ENCODE measurements at regions not wholly inside any gene's neighbourhood (a gene's known extent, or its start where the extent isn't known, plus 50 kb on each side); places are given as distances from the start of the nearest gene placed in this dataset.

- Histone ChIP-seq H3K9ac (no peak overlapping the region), H3K36me3 (no peaks in the 10 kb centered on the region), H3K9me3 (replicated peaks in 1 of 11) (peaks cover 17 to 40% (median 22%) of the 10 kb centered on the region in 11 experiments; a peak in 19 of 22 replicates), H3K4me3 (no peak overlapping the region), H3K27ac (no peak overlapping the region), H3K27me3 (no peaks in the 10 kb centered on the region), H3K4me1 (peaks cover 0 to 6% (median 0%) of the 10 kb centered on the region in 10 experiments; a peak in 2 of 20 replicates), H3K4me2 (no peak overlapping the region), H4K20me1 (no peaks in the 10 kb centered on the region)
- TF ChIP-seq Cebpa-rat (IDR thresholded peaks at IDR 0.05): no peak
These were observed 234.1 kb downstream of the STK31 start for GRCh38 chr7:23944131-23944530.

DNA sequence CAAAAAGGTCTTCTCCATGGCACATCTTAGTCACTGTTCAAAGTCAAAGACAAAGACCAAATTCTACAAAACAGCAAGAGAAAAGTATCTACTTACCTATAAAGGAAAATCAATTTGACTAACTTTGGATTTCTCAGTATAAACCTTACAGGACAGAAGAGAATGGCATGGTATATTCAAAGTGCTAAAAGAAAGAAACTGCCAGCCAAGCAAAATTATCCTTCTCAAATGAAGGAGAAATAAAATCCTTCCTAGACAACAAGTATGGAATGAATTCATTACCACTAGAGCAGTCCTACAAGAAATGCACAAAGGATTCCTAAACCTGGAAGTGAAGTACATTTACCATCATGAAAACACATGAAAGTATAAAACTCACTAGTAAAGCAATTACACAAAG is 235.5 kb downstream of the STK31 start:
- Histone ChIP-seq H3K36me3 (no peaks in the 10 kb centered on the region), H3K27me3 (no peaks in the 10 kb centered on the region), H4K20me1 (no peaks in the 10 kb centered on the region), H3K4me2 (no peak overlapping the region), H3K4me1 (peaks cover 0 to 5% (median 0%) of the 10 kb centered on the region in 10 experiments; a peak in 2 of 20 replicates), H3K9me3 (replicated peaks in 1 of 11) (peaks cover 17 to 40% (median 22%) of the 10 kb centered on the region in 11 experiments; a peak in 19 of 22 replicates), H3K27ac (no peak overlapping the region), H3K4me3 (no peak overlapping the region), H3K9ac (no peak overlapping the region)
- no peak for TF ChIP-seq Cebpa-rat (IDR thresholded peaks at IDR 0.05)

DNA sequence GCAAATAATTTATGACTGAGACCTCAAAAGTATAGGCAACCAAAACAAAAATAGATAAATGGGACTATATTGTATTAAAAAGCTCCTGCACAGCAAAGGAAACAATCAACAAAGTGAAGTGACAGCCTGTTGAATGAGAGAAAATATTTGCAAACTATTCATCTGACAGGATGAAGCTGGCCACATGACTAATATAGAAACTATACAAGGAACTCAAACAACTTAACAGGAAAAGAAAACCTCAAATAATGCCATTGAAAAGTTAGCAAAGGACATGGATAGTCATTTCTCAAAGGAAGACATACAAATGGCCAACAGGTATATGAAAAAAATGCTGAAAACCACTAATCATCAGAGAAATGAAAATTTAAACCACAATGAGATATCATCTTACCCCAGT is 245.1 kb downstream of the STK31 start:
- H3K4me3 ChIP-seq: no peak overlapping the region
- H3K4me2 ChIP-seq: peak overlapping the region in 4 of 11 experiments; percentile 11 to 63 (median 39); a peak in 6 of 22 replicates
- no peaks in the 10 kb centered on the region for H3K36me3 ChIP-seq
- no peak overlapping the region for H3K9ac ChIP-seq
- no peak overlapping the region for H3K27ac ChIP-seq
- no peak for TF ChIP-seq Cebpa-rat (IDR thresholded peaks at IDR 0.05)
- H4K20me1 ChIP-seq: no peaks in the 10 kb centered on the region
- peaks cover 0 to 5% (median 0%) of the 10 kb centered on the region in 11 experiments; a peak in 5 of 22 replicates for H3K9me3 ChIP-seq (replicated peaks in 1 of 11)
- H3K4me1 ChIP-seq: peaks cover 0 to 27% (median 5%) of the 10 kb centered on the region in 10 experiments; a peak in 12 of 20 replicates
- H3K27me3 ChIP-seq: no peaks in the 10 kb centered on the region

DNA sequence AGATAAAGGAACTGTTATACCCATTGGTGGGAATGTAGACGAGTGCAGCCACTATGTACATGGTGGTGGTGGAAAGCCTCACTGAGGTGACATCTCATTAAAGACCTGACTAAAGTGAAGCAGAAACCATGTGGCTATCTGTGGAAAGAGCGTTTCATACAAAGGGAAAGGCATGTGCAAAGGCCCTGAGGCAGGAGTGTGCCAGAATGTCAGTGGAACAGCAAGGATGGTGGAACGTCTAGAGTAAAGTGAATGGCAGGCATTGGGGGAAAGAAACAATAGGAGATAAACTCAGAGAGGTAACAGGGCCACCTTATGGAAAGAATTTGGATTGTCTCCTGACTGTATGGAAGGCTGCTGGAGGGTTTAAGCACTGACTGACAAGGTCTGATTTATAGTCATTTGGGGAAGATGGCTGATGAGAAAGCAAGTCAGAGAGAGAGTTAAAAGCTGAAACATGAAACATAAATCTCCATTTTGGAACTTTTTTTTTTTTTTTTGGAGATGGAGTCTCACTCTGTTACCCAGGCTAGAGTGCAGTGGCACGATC is 245.7 kb downstream of the STK31 start:
- Histone ChIP-seq H3K27me3 (no peaks in the 10 kb centered on the region), H3K4me3 (no peak overlapping the region), H4K20me1 (no peaks in the 10 kb centered on the region), H3K9ac (no peak overlapping the region), H3K4me1 (peaks cover 0 to 27% (median 5%) of the 10 kb centered on the region in 10 experiments; a peak in 12 of 20 replicates), H3K27ac (no peak overlapping the region), H3K36me3 (no peaks in the 10 kb centered on the region), H3K4me2 (peak overlapping the region in 3 of 11 experiments; percentile 36 to 63 (median 42); a peak in 5 of 22 replicates), H3K9me3 (replicated peaks in 1 of 11) (peaks cover 0 to 5% (median 0%) of the 10 kb centered on the region in 11 experiments; a peak in 5 of 22 replicates)
- no peak for TF ChIP-seq Cebpa-rat (IDR thresholded peaks at IDR 0.05)

- peaks cover 0 to 3% (median 0%) of the 10 kb centered on the region in 11 experiments; a peak in 3 of 22 replicates for H3K9me3 ChIP-seq (replicated peaks in 1 of 11)
- peaks cover 0 to 27% (median 5%) of the 10 kb centered on the region in 10 experiments; a peak in 12 of 20 replicates for H3K4me1 ChIP-seq
- H3K4me2 ChIP-seq: peak overlapping the region in 7 of 11 experiments; percentile 13 to 59 (median 20); a peak in 7 of 22 replicates
- H3K4me3 ChIP-seq: no peak overlapping the region
- H3K27me3 ChIP-seq: no peaks in the 10 kb centered on the region
- H3K9ac ChIP-seq: no peak overlapping the region
- no peaks in the 10 kb centered on the region for H3K36me3 ChIP-seq
- no peak overlapping the region for H3K27ac ChIP-seq
- no peaks in the 10 kb centered on the region for H4K20me1 ChIP-seq
- TF ChIP-seq Cebpa-rat (IDR thresholded peaks at IDR 0.05): no peak
These were observed 247.0 kb downstream of the STK31 start for GRCh38 chr7:23956772-23957576.

GRCh38 chr7:23959821-23960220 is 249.8 kb downstream of the STK31 start:
- Histone ChIP-seq H3K4me1 (peaks cover 0 to 22% (median 5%) of the 10 kb centered on the region in 10 experiments; a peak in 12 of 20 replicates), H3K4me2 (no peak overlapping the region), H3K27ac (no peak overlapping the region), H3K4me3 (no peak overlapping the region), H3K27me3 (no peaks in the 10 kb centered on the region), H4K20me1 (no peaks in the 10 kb centered on the region), H3K9me3 (replicated peaks in 1 of 11) (peaks cover 0 to 3% (median 0%) of the 10 kb centered on the region in 11 experiments; a peak in 3 of 22 replicates), H3K36me3 (no peaks in the 10 kb centered on the region), H3K9ac (no peak overlapping the region)
- no peak for TF ChIP-seq Cebpa-rat (IDR thresholded peaks at IDR 0.05)

GRCh38 chr7:23960361-23960760 is 250.3 kb downstream of the STK31 start:
- H3K27me3 ChIP-seq: no peaks in the 10 kb centered on the region
- no peak overlapping the region for H3K27ac ChIP-seq
- H3K4me2 ChIP-seq: no peak overlapping the region
- H3K9me3 ChIP-seq (replicated peaks in 1 of 11): peaks cover 0 to 8% (median 4%) of the 10 kb centered on the region in 11 experiments; a peak in 15 of 22 replicates
- peaks cover 0 to 17% (median 4%) of the 10 kb centered on the region in 10 experiments; a peak in 9 of 20 replicates for H3K4me1 ChIP-seq
- no peak overlapping the region for H3K9ac ChIP-seq
- TF ChIP-seq Cebpa-rat (IDR thresholded peaks at IDR 0.05): no peak
- no peak overlapping the region for H3K4me3 ChIP-seq
- no peaks in the 10 kb centered on the region for H4K20me1 ChIP-seq
- no peaks in the 10 kb centered on the region for H3K36me3 ChIP-seq

GRCh38 chr7:23963461-23964165 is 253.6 kb downstream of the STK31 start:
- no peak overlapping the region for H3K4me2 ChIP-seq
- H3K36me3 ChIP-seq: no peaks in the 10 kb centered on the region
- H3K9ac ChIP-seq: no peak overlapping the region
- peaks cover 0 to 13% (median 0%) of the 10 kb centered on the region in 10 experiments; a peak in 3 of 20 replicates for H3K4me1 ChIP-seq
- no peak overlapping the region for H3K4me3 ChIP-seq
- H3K27me3 ChIP-seq: no peaks in the 10 kb centered on the region
- H3K27ac ChIP-seq: no peak overlapping the region
- H4K20me1 ChIP-seq: no peaks in the 10 kb centered on the region
- TF ChIP-seq Cebpa-rat (IDR thresholded peaks at IDR 0.05): no peak
- H3K9me3 ChIP-seq (replicated peaks in 1 of 11): peaks cover 6 to 20% (median 12%) of the 10 kb centered on the region in 11 experiments; a peak in 20 of 22 replicates

DNA sequence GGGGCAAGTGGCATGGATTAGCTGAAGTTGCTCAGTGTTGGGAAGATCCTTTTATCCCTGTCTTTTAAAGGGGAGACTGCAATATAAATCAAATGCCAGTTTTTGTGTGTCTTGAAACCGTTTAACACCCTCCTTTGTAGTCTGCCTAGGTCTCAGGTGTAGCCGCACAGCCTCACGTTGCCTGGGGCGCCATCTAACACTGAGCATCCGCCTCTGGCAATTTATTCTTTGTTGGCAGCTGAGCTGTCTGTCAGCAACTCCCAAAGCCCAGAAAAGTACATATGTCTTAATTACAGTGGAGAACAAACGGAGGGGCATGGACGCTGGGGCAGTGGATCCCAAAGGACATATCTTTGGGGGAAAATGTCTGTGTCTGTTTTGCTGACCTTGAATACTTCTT is 254.7 kb downstream of the STK31 start:
- Histone ChIP-seq H3K27me3 (no peaks in the 10 kb centered on the region), H3K4me2 (no peak overlapping the region), H4K20me1 (no peaks in the 10 kb centered on the region), H3K9me3 (replicated peaks in 1 of 11) (peaks cover 6 to 20% (median 12%) of the 10 kb centered on the region in 11 experiments; a peak in 20 of 22 replicates), H3K36me3 (no peaks in the 10 kb centered on the region), H3K9ac (no peak overlapping the region), H3K27ac (no peak overlapping the region), H3K4me1 (peaks cover 0 to 13% (median 0%) of the 10 kb centered on the region in 10 experiments; a peak in 3 of 20 replicates), H3K4me3 (no peak overlapping the region)
- no peak for TF ChIP-seq Cebpa-rat (IDR thresholded peaks at IDR 0.05)

Data from BLaER1 treated with 17β-estradiol and CSF1 and Interleukin-3, amounts not matched to agents 10 nM and 100 nM (cell line).